Erythroblast (primary cell): ENCODE measurements at regions not wholly inside any gene's neighbourhood (a gene's known extent, or its start where the extent isn't known, plus 50 kb on each side); places are given as distances from the start of the nearest gene placed in this dataset.

Source experiments
- GATA1 ChIP-seq: IDR thresholded peaks from 2 replicates; pipeline ENCODE4 v1.6.1; 2011; ENCODE audit warnings: low read depth, mild to moderate bottlenecking, control low read depth, low read length, moderate library complexity
- POLR2A ChIP-seq: IDR thresholded peaks from 2 replicates; pipeline ENCODE4 v1.6.1; 2011; ENCODE audit warnings: mild to moderate bottlenecking, low read length

DNA sequence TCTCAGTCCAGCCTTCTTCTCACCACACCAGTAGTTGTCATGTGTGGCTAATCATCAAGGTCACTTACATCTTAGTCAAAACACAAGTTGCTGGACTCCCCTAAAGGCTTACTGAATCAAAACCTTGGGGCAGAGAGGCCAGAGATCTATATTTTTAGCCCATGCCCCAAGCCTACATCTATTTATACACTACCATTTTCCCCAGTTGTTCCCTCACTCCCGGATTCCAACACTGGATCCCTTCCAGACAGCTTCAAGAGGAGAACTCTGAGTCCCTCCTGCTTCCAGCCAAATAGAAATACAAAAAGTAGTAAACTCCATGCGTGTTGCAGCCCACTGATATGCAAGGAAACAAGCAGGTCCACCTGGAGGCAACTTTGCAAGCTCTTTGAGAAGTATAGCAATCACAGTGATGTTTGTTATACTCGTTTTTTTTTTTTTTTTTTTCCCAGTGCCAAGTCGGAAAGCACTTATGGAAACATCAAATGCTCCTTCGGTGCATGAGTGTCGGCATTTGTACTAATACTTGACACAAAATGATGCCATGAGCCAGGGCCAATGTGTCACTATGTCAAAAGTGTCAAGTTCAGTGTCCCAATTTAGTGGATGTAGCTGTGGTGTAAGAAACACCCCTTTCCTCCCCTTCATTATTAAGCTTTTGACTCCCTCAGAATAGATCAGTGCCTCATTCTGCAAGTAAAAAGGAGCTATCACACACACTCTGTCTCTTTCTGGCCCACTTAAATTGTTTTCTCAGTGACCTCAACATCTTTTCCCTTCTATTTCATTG, 594.2 kb upstream of the SGCD start:
- no peak for TF ChIP-seq POLR2A
- TF ChIP-seq GATA1: no peak
